CD1c-positive myeloid dendritic cell (primary cell): ENCODE measurements at regions not wholly inside any gene's neighbourhood (a gene's known extent, or its start where the extent isn't known, plus 50 kb on each side); places are given as distances from the start of the nearest gene placed in this dataset.
A peak's percentile ranks its signal among the peaks of the same experiment; 100 is the strongest.

Experiments used
- DNase-seq: peaks from one replicate; pipeline ENCODE4 v3.0.0-alpha.2; 2016; ENCODE audit errors: extremely low spot score

- no peak for DNase-seq
These were observed 163.5 kb upstream of the LINGO1 start for GRCh38 chr15:77796046-77796729.

- no peak for DNase-seq
These were observed 162.7 kb upstream of the LINGO1 start for GRCh38 chr15:77795446-77795845.

GRCh38 chr15:77791941-77792340 lies 159.2 kb upstream of the LINGO1 start:
- no peak for DNase-seq

- no peak for DNase-seq
These were observed 157.8 kb upstream of the LINGO1 start for GRCh38 chr15:77790481-77790880.

- no peak for DNase-seq
These were observed 154.2 kb upstream of the LINGO1 start for GRCh38 chr15:77786956-77787355.

GRCh38 chr15:77786181-77786890 lies 153.6 kb upstream of the LINGO1 start:
- DNase-seq = no peak

GRCh38 chr15:77784361-77785292 lies 151.9 kb upstream of the LINGO1 start:
- peak; percentile 26 for DNase-seq

GRCh38 chr15:77783636-77784035 lies 150.9 kb upstream of the LINGO1 start:
- DNase-seq = no peak

- no peak for DNase-seq
These were observed 150.0 kb upstream of the LINGO1 start for GRCh38 chr15:77782691-77783090.

GRCh38 chr15:77781946-77782240 lies 149.2 kb upstream of the LINGO1 start:
- no peak for DNase-seq

- no peak for DNase-seq
These were observed 148.6 kb upstream of the LINGO1 start for GRCh38 chr15:77781151-77781945.

- DNase-seq = no peak
These were observed 146.1 kb upstream of the LINGO1 start for GRCh38 chr15:77778802-77779201.

GRCh38 chr15:77775837-77776236 lies 143.1 kb upstream of the LINGO1 start:
- DNase-seq = no peak

- DNase-seq = no peak
These were observed 142.7 kb upstream of the LINGO1 start for GRCh38 chr15:77775373-77775772.

GRCh38 chr15:77774350-77774749 lies 141.6 kb upstream of the LINGO1 start:
- no peak for DNase-seq

- DNase-seq = no peak
These were observed 141.2 kb upstream of the LINGO1 start for GRCh38 chr15:77773903-77774302.

- no peak for DNase-seq
These were observed 140.1 kb upstream of the LINGO1 start for GRCh38 chr15:77772641-77773402.

- no peak for DNase-seq
These were observed 138.9 kb upstream of the LINGO1 start for GRCh38 chr15:77771616-77772015.

- no peak for DNase-seq
These were observed 137.0 kb upstream of the LINGO1 start for GRCh38 chr15:77769700-77770099.

- no peak for DNase-seq
These were observed 135.9 kb upstream of the LINGO1 start for GRCh38 chr15:77768521-77769078.

GRCh38 chr15:77768107-77768506 lies 135.4 kb upstream of the LINGO1 start:
- DNase-seq = no peak
